ENCODE measurements at regions not wholly inside any gene's neighbourhood (a gene's known extent, or its start where the extent isn't known, plus 50 kb on each side); places are given as distances from the start of the nearest gene placed in this dataset.

GRCh38 chr1:96492236-96492635, 229.3 kb upstream of the PTBP2 start:
- TF ChIP-seq, protein P1, sequence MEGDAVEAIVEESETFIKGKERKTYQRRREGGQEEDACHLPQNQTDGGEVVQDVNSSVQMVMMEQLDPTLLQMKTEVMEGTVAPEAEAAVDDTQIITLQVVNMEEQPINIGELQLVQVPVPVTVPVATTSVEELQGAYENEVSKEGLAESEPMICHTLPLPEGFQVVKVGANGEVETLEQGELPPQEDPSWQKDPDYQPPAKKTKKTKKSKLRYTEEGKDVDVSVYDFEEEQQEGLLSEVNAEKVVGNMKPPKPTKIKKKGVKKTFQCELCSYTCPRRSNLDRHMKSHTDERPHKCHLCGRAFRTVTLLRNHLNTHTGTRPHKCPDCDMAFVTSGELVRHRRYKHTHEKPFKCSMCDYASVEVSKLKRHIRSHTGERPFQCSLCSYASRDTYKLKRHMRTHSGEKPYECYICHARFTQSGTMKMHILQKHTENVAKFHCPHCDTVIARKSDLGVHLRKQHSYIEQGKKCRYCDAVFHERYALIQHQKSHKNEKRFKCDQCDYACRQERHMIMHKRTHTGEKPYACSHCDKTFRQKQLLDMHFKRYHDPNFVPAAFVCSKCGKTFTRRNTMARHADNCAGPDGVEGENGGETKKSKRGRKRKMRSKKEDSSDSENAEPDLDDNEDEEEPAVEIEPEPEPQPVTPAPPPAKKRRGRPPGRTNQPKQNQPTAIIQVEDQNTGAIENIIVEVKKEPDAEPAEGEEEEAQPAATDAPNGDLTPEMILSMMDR (conservative IDR thresholded peaks at IDR 0.05; ENCODE audit: low read depth, low read length): no peak
- no peak for TF ChIP-seq EZH2 (IDR thresholded peaks at IDR 0.05; ENCODE audit: low read length, unreplicated experiment)
- TF ChIP-seq EZH2phosphoT487 (IDR thresholded peaks at IDR 0.05; ENCODE audit: borderline replicate concordance, low read length): no peak
